ENCODE measurements at regions not wholly inside any gene's neighbourhood (a gene's known extent, or its start where the extent isn't known, plus 50 kb on each side); places are given as distances from the start of the nearest gene placed in this dataset.

GRCh38 chr7:91719008-91719407 is 161.5 kb downstream of the MTERF1 start:
- TF ChIP-seq EGR1 (IDR thresholded peaks at IDR 0.05) (no peak), CEBPB (IDR thresholded peaks at IDR 0.05) (no peak), ZBTB7A (IDR thresholded peaks at IDR 0.05; ENCODE audit: low read depth) (no peak), FOXM1 (IDR thresholded peaks at IDR 0.05; ENCODE audit: borderline replicate concordance, low read depth) (no peak), YY1 (IDR thresholded peaks at IDR 0.05; ENCODE audit: low read depth) (no peak), TAF1 (IDR thresholded peaks at IDR 0.05; ENCODE audit: low read depth) (no peak), EP300 (IDR thresholded peaks at IDR 0.05; ENCODE audit: borderline replicate concordance) (no peak), MAX (IDR thresholded peaks at IDR 0.05) (no peak), RAD21 (IDR thresholded peaks at IDR 0.05; ENCODE audit: low read depth) (no peak), CREB1 (IDR thresholded peaks at IDR 0.05; ENCODE audit: low read depth) (no peak), USF1 (IDR thresholded peaks at IDR 0.05) (no peak)

Measured in Ishikawa (cell line).